ENCODE measurements at regions not wholly inside any gene's neighbourhood (a gene's known extent, or its start where the extent isn't known, plus 50 kb on each side); places are given as distances from the start of the nearest gene placed in this dataset.
A peak's percentile ranks its signal among the peaks of the same experiment; 100 is the strongest.
"Not testable (repeated sequence)": the region's sequence is repeated elsewhere in the genome, so short reads cannot be mapped to it uniquely, and the experiment has no call there.

DNA sequence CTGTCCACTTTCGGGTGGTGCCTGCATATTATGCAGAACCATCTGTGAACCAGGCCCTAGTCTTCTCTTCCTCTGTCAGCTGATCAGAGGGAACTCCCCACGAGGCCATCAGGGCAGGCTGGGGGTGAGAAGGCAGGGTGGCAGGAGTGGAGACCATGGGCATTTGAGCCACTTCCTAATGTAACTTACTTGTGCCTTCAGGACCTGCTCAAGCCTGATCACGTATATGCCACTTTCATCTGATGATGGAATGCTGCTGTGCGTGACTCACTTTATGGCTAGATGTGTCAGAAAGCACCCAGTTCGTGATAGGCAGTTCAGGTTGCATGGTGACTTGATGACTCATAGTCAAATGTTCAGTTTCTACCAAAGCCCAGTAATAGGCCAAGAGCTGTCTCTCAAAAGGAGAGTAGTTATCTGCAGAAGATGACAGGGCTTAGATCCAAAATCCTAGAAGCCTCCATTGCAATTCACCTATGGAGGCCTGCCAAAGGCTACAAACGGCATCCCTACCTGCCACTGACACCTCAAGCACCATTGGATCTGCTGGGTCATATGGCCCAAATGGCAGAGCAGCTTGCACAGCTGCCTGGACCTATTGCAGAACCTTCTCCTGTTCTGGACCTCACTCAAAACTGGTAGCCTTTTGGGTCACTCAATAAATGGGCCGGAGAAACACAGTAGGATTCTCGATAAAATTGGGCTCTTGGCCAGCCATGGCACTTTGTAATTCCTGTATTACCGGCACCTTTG is 197.7 kb upstream of the PROK2 start:
- H3K9me3 Mint-ChIP-seq (ENCODE audit: insufficient read depth); H3K4me3 Mint-ChIP-seq; H3K27ac Mint-ChIP-seq; ATAC-seq; H3K36me3 Mint-ChIP-seq (ENCODE audit: low read depth); H3K27me3 Mint-ChIP-seq (ENCODE audit: low read depth); POLR2A ChIA-PET: not testable (repeated sequence)
- CTCF ChIA-PET, result interaction anchor here (1.3 kb wide), 1 partner anchor 107 kb away, joined by 3 read pairs; no protein-coding TSS in a partner anchor
- peaks cover 25% of the 10 kb centered on the region for H3K4me1 Mint-ChIP-seq (ENCODE audit: low read depth)
- DNase-seq, result peak; percentile 45

DNA sequence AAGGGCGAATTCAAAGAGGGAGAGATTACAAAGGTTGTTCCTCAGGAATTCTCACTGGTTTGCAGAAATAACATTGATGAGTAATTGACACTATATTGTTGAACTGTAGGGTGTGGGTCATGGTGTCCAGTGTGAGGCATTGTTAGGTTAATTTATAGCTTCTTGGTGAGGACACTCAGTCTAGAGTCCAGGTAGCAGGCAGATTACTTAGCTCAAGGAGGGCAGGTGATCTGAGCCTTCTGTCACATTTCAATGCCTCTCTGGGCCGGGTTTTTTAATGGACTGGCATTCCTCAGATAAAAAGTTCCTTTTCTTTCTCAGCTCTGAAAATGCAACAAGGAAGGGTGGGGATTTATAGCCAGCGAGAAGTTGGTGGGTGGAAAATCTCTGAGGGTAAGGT is 194.2 kb upstream of the PROK2 start:
- Mint-ChIP-seq H3K27me3 (ENCODE audit: low read depth) (peaks cover 4% of the 10 kb centered on the region), H3K4me1 (ENCODE audit: low read depth) (peaks cover 18% of the 10 kb centered on the region), H3K36me3 (ENCODE audit: low read depth) (no peaks in the 10 kb centered on the region), H3K4me3 (no peak overlapping the region), H3K9me3 (ENCODE audit: insufficient read depth) (peaks cover under 1% of the 10 kb centered on the region), H3K27ac (no peak overlapping the region)
- DNase-seq (no peak), ATAC-seq (no peak)
- ChIA-PET POLR2A (no interaction called here), CTCF (no interaction called here)

DNA sequence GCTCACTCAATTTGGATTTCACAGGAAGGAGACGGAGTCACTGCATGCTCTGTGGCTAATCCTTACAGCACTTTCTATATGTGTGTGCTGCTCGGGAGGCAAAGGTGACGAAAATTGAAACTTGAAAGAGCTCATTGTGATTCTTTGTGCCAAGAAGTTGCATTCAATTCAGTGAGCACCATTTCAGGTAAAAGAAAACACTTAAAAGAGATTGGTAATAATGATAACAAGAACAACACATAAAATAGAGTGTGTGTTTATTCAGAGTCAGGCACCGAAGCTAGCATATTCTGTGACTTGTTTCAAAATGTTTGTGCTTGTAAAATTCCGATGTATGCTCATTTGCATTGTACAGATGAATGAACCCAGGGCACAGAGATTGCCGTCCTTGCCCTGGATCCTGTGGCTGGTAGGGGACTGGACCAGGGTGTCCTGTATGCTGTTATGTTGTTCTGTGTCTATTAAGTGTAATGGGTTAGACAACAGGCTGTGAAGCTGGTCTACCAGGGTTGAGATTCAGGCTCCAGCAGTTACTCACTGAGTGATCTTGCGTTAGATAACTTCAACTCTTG is 193.3 kb upstream of the PROK2 start:
- DNase-seq, result no peak
- POLR2A ChIA-PET, result no interaction called here

DNA sequence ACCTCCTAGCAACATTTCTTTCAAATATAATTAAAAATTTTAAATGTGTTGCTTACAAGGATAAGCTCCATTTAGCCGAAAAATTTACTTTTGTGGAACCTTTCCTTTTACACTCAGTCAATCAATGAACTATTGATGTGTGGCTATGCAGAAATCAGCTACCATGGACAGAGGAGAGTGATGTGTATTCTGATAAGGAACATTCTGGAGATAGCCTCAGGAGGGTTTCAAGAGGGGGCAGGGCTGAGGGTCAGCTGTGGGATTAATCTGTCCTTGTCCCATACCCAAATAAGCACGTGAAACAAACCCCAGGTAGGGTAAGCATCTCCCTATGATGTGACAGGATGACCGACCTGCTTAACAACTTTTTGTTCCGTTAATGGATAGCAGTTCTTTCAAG is 192.6 kb upstream of the PROK2 start:
- CTCF ChIA-PET, result interaction anchor here (1.0 kb wide), 1 partner anchor 129 kb away, joined by 3 read pairs; no protein-coding TSS in a partner anchor

More for the DNA sequence above, 193.3 kb upstream of the PROK2 start:
- H3K36me3 Mint-ChIP-seq (ENCODE audit: low read depth), result no peaks in the 10 kb centered on the region
- H3K4me3 Mint-ChIP-seq, result no peak overlapping the region
- peaks cover 4% of the 10 kb centered on the region for H3K9me3 Mint-ChIP-seq (ENCODE audit: insufficient read depth)
- CTCF ChIA-PET, result interaction anchor here (1.0 kb wide), 1 partner anchor 128 kb away, joined by 3 read pairs; no protein-coding TSS in a partner anchor
- no peak for ATAC-seq
- peaks cover 6% of the 10 kb centered on the region for H3K27me3 Mint-ChIP-seq (ENCODE audit: low read depth)
- no peak overlapping the region for H3K27ac Mint-ChIP-seq
- H3K4me1 Mint-ChIP-seq (ENCODE audit: low read depth), result peaks cover 12% of the 10 kb centered on the region

DNA sequence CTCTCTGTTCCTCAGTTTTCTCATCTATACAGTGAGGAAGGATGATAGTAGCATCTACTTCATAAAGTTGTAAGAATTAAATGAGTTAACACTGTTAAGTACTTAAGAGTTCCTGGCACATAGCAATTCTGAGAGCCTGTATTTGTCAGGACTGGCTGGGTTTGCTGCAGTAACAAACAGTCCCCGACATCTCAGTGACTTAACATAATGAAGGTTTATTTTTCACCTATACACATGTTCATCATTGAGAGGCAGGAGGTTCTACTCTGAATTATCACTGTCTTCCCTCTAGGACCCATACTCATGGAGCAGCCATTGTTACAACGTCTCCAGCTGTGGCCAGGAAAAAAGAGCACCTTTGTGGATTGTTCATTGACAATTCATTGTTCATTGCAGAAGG is 190.6 kb upstream of the PROK2 start:
- Mint-ChIP-seq H3K4me1 (ENCODE audit: low read depth) (peaks cover 2% of the 10 kb centered on the region), H3K27me3 (ENCODE audit: low read depth) (peaks cover 8% of the 10 kb centered on the region), H3K27ac (no peak overlapping the region), H3K9me3 (ENCODE audit: insufficient read depth) (peaks cover 4% of the 10 kb centered on the region), H3K4me3 (no peak overlapping the region), H3K36me3 (ENCODE audit: low read depth) (no peaks in the 10 kb centered on the region)
- POLR2A ChIA-PET, result no interaction called here
- DNase-seq (no peak), ATAC-seq (no peak)
- CTCF ChIA-PET, result no interaction called here

More for the DNA sequence above, 192.6 kb upstream of the PROK2 start:
- H3K27ac Mint-ChIP-seq, result no peak overlapping the region
- H3K9me3 Mint-ChIP-seq (ENCODE audit: insufficient read depth), result peaks cover 4% of the 10 kb centered on the region
- H3K36me3 Mint-ChIP-seq (ENCODE audit: low read depth), result no peaks in the 10 kb centered on the region
- no peak for ATAC-seq
- H3K4me1 Mint-ChIP-seq (ENCODE audit: low read depth), result peaks cover 7% of the 10 kb centered on the region
- no peak overlapping the region for H3K4me3 Mint-ChIP-seq
- peaks cover 6% of the 10 kb centered on the region for H3K27me3 Mint-ChIP-seq (ENCODE audit: low read depth)
- POLR2A ChIA-PET, result no interaction called here
- no peak for DNase-seq

DNA sequence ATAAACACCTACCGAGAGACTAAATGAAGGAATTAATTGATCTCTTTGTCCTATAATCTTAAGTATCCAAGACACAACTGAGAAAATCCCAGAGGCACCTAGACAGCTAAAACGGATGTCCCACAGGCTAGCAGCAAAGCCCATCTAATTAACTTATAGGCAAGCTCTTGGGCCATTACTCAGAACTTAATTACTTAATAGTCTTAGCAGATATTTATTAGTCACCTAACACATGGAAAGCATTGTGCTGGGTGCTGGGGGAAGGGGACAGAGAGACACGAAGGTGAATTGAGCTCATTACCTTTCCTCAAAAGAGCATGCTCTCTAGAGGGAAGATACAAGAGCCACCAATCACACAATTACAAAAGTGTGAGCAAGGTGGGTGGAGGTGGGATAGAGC is 189.8 kb upstream of the PROK2 start:
- no peak overlapping the region for H3K27ac Mint-ChIP-seq
- ChIA-PET POLR2A (no interaction called here), CTCF (no interaction called here)
- H3K4me3 Mint-ChIP-seq, result no peak overlapping the region
- peaks cover 2% of the 10 kb centered on the region for H3K4me1 Mint-ChIP-seq (ENCODE audit: low read depth)
- no peaks in the 10 kb centered on the region for H3K36me3 Mint-ChIP-seq (ENCODE audit: low read depth)
- DNase-seq (no peak), ATAC-seq (no peak)
- H3K27me3 Mint-ChIP-seq (ENCODE audit: low read depth), result peaks cover 8% of the 10 kb centered on the region
- H3K9me3 Mint-ChIP-seq (ENCODE audit: insufficient read depth), result peaks cover 4% of the 10 kb centered on the region

DNA sequence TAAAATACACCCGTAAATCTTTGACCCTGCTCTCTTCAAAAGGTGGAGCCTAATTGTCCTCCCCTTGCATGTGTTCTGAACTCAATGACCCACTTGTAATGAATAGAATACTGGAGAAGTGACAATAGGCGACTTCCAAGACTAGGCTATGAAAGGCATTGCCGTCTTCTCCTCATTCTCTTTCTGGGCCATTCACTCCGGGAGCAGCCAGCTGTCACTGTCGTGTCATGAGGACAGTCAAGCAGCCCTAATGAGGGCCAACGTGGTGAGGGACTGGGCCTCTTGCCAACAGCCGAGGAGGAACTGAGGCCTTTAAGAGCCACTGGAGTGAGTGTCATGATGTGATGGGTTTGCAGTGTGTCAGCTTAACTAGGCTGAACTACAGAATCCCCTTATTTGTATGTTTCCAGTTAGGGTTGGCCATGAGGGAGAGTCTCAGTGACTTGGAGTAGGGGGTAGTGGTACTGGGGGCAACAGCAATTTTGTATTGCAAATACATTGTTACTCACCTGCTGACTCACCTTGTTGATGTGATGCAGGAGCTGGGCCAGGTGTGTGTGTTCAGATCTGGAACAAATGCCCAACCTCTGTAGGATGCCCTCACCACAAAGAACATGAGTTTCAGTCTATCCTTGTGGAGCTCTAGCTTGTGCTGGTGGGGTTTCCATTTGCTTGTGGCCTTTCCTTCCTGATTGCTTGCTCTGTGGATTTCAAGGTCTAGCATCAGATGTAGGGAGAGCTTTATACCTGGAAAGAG is 188.5 kb upstream of the PROK2 start:
- ChIA-PET CTCF (no interaction called here), POLR2A (no interaction called here)
- no peak for ATAC-seq
- Mint-ChIP-seq H3K27ac (no peak overlapping the region), H3K9me3 (ENCODE audit: insufficient read depth) (peaks cover 4% of the 10 kb centered on the region), H3K36me3 (ENCODE audit: low read depth) (no peaks in the 10 kb centered on the region), H3K27me3 (ENCODE audit: low read depth) (peaks cover 8% of the 10 kb centered on the region), H3K4me3 (no peak overlapping the region), H3K4me1 (ENCODE audit: low read depth) (peaks cover 2% of the 10 kb centered on the region)
- no peak for DNase-seq

DNA sequence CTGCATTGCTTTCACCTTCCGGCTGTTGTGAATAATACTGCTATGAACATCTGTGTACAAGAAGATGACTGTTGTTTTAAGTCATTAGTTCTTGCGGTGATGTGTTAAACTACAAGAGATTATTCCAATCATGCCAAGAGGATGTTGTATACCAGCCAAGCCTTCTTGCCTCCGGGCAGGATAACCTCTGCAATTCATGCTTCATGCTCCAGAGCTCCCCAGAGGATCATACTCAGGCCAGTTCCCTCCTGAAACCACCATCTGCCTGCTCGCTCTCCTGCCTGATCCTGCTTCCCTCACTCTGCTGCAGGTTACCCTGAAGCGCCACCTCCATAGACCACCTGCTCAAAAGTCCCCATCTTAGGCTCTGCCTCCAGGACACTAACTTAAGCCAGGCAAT is 187.1 kb upstream of the PROK2 start:
- no peak for ATAC-seq
- H3K27ac Mint-ChIP-seq, result no peak overlapping the region
- H3K9me3 Mint-ChIP-seq (ENCODE audit: insufficient read depth), result peaks cover 4% of the 10 kb centered on the region
- CTCF ChIA-PET, result no interaction called here
- POLR2A ChIA-PET, result no interaction called here
- no peaks in the 10 kb centered on the region for H3K36me3 Mint-ChIP-seq (ENCODE audit: low read depth)
- peaks cover 8% of the 10 kb centered on the region for H3K27me3 Mint-ChIP-seq (ENCODE audit: low read depth)
- no peaks in the 10 kb centered on the region for H3K4me1 Mint-ChIP-seq (ENCODE audit: low read depth)
- no peak for DNase-seq
- H3K4me3 Mint-ChIP-seq, result no peak overlapping the region

DNA sequence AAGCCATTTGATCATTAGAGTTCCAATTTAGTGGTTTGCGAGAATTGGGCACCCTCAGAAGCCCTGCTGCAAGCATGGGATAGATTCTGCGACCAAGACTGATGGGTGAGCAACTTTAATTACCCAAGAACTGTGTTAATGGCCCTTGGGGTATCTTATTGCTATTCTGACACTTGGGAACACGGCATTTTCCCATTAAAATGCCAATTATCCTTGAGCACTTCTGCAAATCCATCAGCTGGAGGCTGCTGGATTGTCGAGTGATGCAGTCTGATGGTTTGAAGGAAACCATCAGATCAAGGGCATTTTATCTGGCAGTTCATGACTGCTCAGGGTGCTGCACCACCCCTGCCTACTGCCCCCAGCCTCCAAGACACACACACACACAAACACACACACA is 183.6 kb upstream of the PROK2 start:
- H3K27ac Mint-ChIP-seq, result no peak overlapping the region
- POLR2A ChIA-PET, result no interaction called here
- DNase-seq (no peak), ATAC-seq (no peak)
- peaks cover 4% of the 10 kb centered on the region for H3K4me1 Mint-ChIP-seq (ENCODE audit: low read depth)
- H3K4me3 Mint-ChIP-seq, result no peak overlapping the region
- CTCF ChIA-PET, result no interaction called here
- no peaks in the 10 kb centered on the region for H3K36me3 Mint-ChIP-seq (ENCODE audit: low read depth)
- no peaks in the 10 kb centered on the region for H3K9me3 Mint-ChIP-seq (ENCODE audit: insufficient read depth)
- H3K27me3 Mint-ChIP-seq (ENCODE audit: low read depth), result peaks cover 5% of the 10 kb centered on the region

DNA sequence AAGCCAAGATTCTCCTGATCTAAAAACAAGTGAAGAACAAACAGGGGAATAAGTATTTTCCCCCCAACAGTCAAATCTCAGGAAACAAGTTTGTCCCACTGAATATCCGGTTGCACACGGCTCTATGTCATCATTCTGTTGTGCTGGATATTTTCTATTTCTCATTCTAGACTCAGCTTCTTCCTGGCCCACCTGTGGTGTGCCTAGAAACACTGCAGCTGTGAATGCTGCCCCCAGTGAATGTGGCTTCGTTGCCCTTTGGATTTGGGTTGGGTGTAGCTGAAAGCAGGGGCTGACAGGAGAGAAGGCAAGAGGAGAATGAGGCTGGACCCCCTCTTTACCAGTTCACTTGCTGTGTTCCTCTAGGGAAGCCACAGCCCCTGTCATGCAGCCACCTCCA is 181.2 kb upstream of the PROK2 start:
- DNase-seq (no peak), ATAC-seq (no peak)
- Mint-ChIP-seq H3K36me3 (ENCODE audit: low read depth) (no peaks in the 10 kb centered on the region), H3K27ac (no peak overlapping the region), H3K4me1 (ENCODE audit: low read depth) (peaks cover 4% of the 10 kb centered on the region), H3K27me3 (ENCODE audit: low read depth) (peaks cover 9% of the 10 kb centered on the region), H3K9me3 (ENCODE audit: insufficient read depth) (no peaks in the 10 kb centered on the region), H3K4me3 (no peak overlapping the region)
- POLR2A ChIA-PET, result no interaction called here
- CTCF ChIA-PET, result no interaction called here

DNA sequence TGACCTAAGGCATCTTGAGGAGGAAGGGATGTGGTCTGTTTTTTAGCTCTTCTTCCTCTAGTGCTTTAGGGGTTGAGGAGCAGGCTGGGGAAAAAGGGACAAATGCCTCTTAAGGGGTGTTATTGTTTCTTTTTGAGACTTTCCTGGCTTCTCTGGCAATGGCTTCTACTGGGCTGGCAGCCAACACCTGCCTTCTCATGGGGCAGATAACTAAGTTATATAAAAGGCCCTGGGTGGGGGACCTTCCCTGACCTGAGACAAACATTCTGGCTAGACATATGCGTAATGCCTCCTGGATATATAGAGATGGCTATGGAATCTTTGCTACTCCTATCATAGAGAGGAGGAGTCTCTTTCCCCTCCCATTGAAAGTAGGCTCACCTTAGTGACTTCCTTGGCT is 179.2 kb upstream of the PROK2 start:
- ChIA-PET POLR2A (no interaction called here), CTCF (no interaction called here)
- no peaks in the 10 kb centered on the region for H3K9me3 Mint-ChIP-seq (ENCODE audit: insufficient read depth)
- ATAC-seq (no peak), DNase-seq (no peak)
- no peak overlapping the region for H3K4me3 Mint-ChIP-seq
- peaks cover 4% of the 10 kb centered on the region for H3K4me1 Mint-ChIP-seq (ENCODE audit: low read depth)
- peaks cover 12% of the 10 kb centered on the region for H3K27me3 Mint-ChIP-seq (ENCODE audit: low read depth)
- no peaks in the 10 kb centered on the region for H3K36me3 Mint-ChIP-seq (ENCODE audit: low read depth)
- H3K27ac Mint-ChIP-seq, result no peak overlapping the region

DNA sequence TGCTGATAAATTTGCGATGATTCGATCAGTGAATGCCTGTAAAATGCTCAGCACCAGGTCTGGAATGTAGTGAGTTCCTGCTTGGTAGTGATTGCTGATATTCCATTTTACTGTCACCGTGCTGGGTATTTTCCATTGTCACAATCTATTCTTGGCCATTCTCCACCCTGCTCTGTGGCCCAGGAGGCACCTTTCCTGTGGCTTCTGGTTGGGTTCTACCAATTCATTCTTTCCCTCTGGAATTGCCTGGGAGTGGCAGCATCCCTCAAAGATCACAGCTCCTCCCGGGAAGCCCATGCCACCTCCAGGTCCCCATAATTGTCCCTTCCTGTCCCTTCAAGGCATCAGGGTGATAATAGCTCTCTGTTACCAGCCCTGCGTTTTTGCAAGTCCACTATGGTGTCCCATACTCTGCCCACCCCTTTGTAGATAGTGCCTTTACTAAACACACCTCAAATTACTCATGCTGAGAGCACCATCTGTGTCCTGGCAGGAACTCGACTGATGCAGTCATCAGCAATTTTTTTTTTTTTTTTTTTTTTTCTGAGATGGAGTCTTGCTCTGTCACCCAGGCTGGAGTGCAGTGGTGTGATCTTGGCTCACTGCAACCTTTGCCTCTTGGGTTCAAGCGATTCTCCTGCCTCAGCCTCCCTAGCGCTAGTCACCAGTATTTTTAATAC is 177.8 kb upstream of the PROK2 start:
- Mint-ChIP-seq H3K4me3 (no peak overlapping the region), H3K27me3 (ENCODE audit: low read depth) (peaks cover 12% of the 10 kb centered on the region), H3K36me3 (ENCODE audit: low read depth) (no peaks in the 10 kb centered on the region), H3K9me3 (ENCODE audit: insufficient read depth) (no peaks in the 10 kb centered on the region), H3K27ac (no peak overlapping the region), H3K4me1 (ENCODE audit: low read depth) (peaks cover 7% of the 10 kb centered on the region)
- ChIA-PET POLR2A (no interaction called here), CTCF (no interaction called here)
- ATAC-seq, result no peak
- DNase-seq, result no peak

Data from activated CD8-positive, alpha-beta T cell treated with anti-CD3 and anti-CD28 coated beads, Interleukin-2, amount 10 ng/mL, durations not matched to agents 7 days and 5 days (primary cell).